ENCODE measurements at regions not wholly inside any gene's neighbourhood (a gene's known extent, or its start where the extent isn't known, plus 50 kb on each side); places are given as distances from the start of the nearest gene placed in this dataset.

- no peak for DNase-seq (ENCODE audit: low read depth)
These were observed 50.4 kb upstream of the IRX2 start for GRCh38 chr5:2801577-2802525.
